Choroid plexus epithelial cell (primary cell): ENCODE measurements at regions not wholly inside any gene's neighbourhood (a gene's known extent, or its start where the extent isn't known, plus 50 kb on each side); places are given as distances from the start of the nearest gene placed in this dataset.
A peak's percentile ranks its signal among the peaks of the same experiment; 100 is the strongest.

ENCODE experiments used
- DNase-seq: peaks from one replicate; pipeline ENCODE4 v3.0.0-alpha.2; 2010; ENCODE audit warnings: low read depth
- H3K4me3 ChIP-seq: 2 replicates; pipeline ENCODE4 v1.5.1; 2011; ENCODE audit warnings: low read depth, mild to moderate bottlenecking, control low read depth, low read length, moderate library complexity
- CTCF ChIP-seq: conservative IDR thresholded peaks from 2 replicates; pipeline ENCODE4 v1.5.1; 2011; ENCODE audit warnings: low read depth, mild to moderate bottlenecking, control low read depth, inconsistent platforms, low read length, moderate library complexity

GRCh38 chr13:89832827-89833226 lies 1514.7 kb upstream of the MIR17HG start:
- H3K4me3 ChIP-seq: no peak overlapping the region
- no peak for DNase-seq
- TF ChIP-seq CTCF: no peak

GRCh38 chr13:89843621-89844020 lies 1503.9 kb upstream of the MIR17HG start:
- no peak overlapping the region for H3K4me3 ChIP-seq
- no peak for TF ChIP-seq CTCF
- DNase-seq: no peak

GRCh38 chr13:89845874-89846273 lies 1501.6 kb upstream of the MIR17HG start:
- no peak for TF ChIP-seq CTCF
- DNase-seq: no peak

GRCh38 chr13:89846926-89847585 lies 1500.4 kb upstream of the MIR17HG start:
- DNase-seq: peak; percentile 54
- TF ChIP-seq CTCF: no peak
- H3K4me3 ChIP-seq: no peak overlapping the region

More at GRCh38 chr13:89845874-89846273, 1501.6 kb upstream of the MIR17HG start:
- H3K4me3 ChIP-seq: no peak overlapping the region

- H3K4me3 ChIP-seq: no peak overlapping the region
- no peak for DNase-seq
- no peak for TF ChIP-seq CTCF
Observed at GRCh38 chr13:89852570-89852969, 1494.9 kb upstream of the MIR17HG start.

- DNase-seq: no peak
- H3K4me3 ChIP-seq: no peak overlapping the region
- no peak for TF ChIP-seq CTCF
Observed at GRCh38 chr13:89856512-89856911, 1491.0 kb upstream of the MIR17HG start.

GRCh38 chr13:89857502-89857901 lies 1490.0 kb upstream of the MIR17HG start:
- no peak for TF ChIP-seq CTCF
- no peak overlapping the region for H3K4me3 ChIP-seq
- DNase-seq: no peak
